Activated CD4-positive, alpha-beta T cell treated with anti-CD3 and anti-CD28 coated beads, Interleukin-2, Interleukin-4, amounts not matched to agents 100 ng/mL and 50 ng/mL, durations not matched to agents 16 hours and 8 hours (primary cell): ENCODE measurements at regions not wholly inside any gene's neighbourhood (a gene's known extent, or its start where the extent isn't known, plus 50 kb on each side); places are given as distances from the start of the nearest gene placed in this dataset.
"Not testable (repeated sequence)": the region's sequence is repeated elsewhere in the genome, so short reads cannot be mapped to it uniquely, and the experiment has no call there.

Source experiments
- DNase-seq: peaks from one replicate; pipeline ENCODE4 v3.0.0-alpha.2; 2020; ENCODE audit warnings: low spot score

DNA sequence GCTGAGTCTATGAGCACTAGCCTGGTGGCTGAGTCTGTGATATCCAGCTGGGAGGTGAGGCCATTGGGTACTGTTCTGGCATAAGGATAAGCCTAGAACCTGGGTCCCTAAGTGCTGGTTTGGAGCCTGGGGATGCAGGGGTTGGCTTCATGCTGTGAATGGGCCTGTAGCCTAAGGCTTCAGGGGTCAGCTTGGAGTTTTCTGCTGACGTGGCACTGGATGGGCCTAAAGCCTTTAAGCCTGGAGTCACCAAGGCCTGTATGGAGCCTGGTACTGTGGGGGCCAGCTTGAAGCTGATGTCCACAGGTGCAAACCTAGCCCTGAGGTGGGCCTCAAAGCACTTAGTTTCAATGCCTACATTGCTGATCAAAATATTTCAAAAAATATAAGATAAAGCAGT is 979.6 kb upstream of the POU3F4 start:
- no peak for DNase-seq

DNA sequence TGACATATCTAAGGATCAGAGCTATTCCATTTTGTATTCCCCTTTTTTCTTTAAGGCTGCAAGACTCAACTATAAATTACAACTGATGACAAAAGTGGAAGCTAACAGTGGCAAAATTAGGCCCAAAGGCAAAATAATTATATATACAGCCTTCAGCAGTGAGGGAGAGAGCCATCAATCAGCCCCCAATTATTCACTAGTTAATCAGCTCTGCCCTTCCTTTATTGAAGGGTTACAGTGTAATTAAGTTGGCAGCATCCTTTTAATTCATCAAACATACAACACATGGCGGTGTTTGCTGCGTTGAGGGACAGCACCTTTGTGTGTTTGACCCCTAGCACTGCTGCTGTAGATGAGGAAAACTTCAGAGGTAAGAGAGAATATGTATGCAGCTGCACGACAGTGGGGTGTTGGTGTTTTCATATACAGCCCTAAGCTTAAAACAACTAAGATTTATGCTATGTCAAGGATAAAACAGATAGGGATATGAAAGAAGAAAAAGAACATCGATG is 973.9 kb upstream of the POU3F4 start:
- DNase-seq = no peak

DNA sequence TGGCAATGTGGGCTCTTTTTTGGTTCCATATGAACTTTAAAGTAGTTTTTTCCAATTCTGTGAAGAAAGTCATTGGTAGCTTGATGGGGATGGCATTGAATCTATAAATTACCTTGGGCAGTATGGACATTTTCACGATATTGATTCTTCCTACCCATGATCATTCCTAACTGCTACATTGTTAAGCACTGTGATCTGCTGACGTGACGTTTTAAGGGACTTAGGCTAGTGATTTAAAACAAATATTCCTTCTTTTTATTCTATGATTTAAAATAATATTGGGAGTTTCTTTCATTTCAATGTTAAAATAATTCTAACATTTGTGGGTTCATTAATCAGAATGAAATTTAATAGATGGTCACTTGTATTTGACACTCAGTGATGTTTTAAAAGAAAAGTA is 970.9 kb upstream of the POU3F4 start:
- not testable (repeated sequence) for DNase-seq

DNA sequence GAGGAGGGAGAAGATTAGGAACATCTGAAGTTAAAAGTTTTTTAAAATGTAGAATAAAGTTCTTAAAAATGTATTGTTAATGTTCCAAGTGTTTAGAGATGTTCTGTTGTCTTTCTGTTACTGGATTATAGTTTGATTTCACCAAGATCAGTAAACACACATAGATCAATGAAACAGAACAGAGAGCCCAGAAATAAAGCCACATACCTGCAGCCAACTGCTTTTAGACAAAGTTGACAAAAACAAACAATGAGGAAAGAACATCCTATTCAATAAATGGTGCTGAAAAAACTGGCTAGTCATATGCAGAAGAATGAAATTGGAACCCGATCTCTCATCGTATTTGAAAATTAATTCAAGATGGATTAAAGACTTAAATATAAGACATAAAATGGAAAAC is 966.3 kb upstream of the POU3F4 start:
- DNase-seq = no peak

DNA sequence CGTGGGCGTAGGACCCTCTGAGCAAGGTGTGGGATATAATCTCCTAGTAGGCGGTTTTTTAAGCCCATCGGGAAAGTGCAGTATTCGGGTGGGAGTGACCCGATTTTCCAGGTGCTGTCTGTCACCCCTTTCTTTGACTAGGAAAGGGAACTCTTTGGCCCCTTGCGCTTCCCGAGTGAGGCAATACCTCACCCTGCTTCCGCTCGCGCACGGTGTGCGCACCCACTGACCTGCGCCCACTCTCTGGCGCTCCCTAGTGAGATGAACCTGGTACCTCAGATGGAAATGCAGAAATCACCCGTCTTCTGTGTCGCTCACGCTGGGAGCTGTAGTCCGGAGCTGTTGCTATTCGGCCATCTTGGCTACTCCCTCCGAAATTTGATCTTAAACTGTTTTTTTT is 955.9 kb upstream of the POU3F4 start:
- DNase-seq = not testable (repeated sequence)

DNA sequence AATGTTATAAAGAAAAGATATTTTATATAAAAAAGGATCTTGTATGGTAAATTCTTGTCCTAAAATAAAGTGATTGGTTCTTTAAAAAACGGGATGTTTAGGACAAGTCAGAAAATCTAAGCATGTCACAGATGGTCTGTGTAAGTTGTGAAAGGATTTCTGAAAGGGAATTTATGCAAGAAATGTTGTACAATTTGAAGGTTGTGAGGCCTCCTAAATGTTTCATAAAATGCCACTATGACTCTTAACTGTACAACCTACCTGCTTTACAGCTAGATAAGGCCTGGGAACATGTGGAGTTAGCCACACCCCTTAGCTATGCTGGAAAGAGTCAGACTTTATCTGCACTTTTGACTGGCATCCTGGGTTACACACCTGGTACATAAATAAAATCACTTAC is 951.5 kb upstream of the POU3F4 start:
- DNase-seq = no peak

DNA sequence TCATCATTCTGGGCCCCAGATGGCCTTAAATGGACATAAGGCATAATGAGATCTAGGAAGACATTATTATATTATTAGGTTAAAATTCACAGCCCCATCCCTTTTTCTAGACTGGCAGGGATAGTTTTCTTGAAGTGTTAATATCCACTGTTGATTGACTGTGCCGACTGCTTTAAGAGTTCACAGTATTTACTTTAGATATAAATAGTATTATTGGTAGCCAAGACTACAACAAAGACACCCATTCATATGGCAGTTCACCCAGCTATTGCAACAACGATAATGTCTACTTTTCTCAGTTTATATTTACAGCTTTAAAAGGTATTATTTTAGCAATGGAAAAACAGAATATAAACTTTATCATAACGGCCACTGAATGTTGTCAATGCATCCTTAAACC is 922.2 kb upstream of the POU3F4 start:
- no peak for DNase-seq

DNA sequence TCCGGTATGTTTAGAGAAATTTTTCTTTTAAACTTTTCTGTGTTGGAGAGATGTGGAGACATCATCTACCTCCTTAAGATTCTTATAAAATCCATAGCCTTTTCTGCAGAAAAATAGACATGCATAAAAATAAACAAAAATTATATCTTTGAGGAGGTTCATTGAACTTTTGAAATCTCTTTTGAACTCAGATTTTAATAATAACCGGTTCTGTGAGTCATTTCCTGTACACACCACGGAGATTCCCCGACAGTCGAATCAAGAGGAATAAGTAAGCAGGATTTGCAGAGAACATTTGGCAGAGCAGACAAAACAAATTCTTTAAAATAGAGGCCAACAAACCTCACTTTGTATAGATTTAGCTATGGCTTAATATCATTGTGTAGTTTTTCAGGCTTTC is 918.7 kb upstream of the POU3F4 start:
- DNase-seq = no peak

DNA sequence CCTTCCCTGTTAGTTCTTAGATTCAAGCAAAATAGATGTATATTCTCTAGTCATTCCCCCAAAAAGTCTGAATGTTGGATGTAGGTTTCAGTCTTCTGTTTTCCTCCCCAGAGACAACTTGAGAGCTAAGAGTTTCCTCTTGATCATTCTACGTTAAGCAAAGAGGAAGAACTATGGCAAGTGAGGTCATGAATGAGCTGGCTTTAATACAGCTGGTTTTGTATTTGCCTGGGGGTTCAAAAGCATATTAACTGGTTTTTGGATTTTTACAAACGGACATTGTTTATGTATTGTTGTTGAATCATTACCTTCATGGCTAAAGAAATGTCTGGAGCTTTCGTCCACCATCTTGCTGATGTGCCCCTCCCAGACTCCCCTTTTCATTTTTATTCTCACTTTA is 916.7 kb upstream of the POU3F4 start:
- no peak for DNase-seq

DNA sequence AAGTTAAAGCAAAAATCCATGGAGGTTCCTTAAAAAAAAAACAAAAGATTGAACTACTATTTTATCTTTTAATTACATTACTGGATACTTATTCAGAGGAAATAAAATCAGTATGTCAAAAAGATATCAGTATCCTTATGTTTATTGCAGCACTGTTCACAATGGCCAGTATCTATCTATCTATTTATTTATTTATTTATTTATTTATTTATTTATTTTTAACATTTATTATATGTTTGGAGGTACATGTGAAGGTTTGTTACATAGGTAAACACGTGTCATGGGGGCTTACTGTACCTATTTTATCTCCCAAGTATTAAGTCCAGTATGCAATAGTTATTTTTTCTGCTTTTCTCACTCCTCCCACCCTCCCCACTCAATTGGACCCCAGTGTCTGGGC is 881.1 kb upstream of the POU3F4 start:
- no peak for DNase-seq

DNA sequence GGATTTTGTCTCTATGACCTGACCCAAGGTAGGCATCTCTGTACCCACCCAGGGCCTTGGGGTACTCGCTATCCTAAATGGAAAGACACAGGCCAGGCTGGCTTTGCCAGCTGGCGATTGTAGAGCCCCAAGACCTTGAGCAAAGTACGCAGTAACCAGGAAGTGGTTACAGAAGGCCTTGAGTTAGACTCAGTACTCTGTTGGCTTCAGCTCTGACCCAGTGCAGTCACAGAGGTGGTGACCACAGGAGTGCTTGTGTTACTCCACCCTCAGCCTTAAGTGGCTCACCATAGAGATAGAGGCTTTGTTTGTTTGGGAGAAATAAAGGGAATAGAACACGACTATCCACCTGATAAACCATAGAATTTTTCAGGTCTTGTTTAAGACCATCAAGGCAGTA is 880.5 kb upstream of the POU3F4 start:
- no peak for DNase-seq

DNA sequence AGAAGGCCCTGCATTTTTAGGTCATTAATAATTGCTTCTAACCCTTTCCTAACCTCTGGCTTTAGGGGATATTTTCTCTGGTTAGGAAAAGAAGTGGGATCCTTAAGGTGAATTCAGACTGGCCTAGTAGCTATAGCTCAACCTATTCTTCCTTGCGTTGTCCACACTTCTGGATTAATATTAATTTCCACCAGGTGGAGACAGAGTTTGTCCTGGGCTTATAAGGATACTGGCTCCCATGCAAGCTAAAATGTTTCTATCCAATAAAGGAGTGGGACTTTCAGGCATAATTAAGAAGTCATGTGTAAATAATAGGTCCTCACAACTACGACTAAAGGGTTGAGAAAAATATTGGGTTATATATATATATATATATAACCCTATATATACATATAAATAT is 860.0 kb upstream of the POU3F4 start:
- no peak for DNase-seq

DNA sequence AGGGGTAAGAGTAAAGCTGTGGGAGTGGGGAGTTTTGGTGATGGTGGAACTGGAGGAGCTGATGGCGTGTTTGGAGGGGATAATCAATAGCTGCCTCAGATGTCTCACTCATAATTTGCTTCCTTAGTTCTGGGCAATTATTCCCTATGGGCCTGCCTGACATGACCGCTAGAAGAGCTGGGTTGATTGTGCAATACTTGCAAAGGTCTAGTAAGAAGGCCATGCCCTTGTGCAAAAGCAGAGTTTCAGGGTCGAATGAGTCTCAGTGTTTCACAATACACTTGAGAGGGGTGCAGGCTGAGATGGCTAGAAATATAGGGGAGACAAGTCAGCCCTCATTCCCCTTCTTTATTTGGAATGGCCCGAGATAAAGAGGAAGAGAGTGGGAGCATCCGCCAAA is 858.4 kb upstream of the POU3F4 start:
- DNase-seq = no peak

DNA sequence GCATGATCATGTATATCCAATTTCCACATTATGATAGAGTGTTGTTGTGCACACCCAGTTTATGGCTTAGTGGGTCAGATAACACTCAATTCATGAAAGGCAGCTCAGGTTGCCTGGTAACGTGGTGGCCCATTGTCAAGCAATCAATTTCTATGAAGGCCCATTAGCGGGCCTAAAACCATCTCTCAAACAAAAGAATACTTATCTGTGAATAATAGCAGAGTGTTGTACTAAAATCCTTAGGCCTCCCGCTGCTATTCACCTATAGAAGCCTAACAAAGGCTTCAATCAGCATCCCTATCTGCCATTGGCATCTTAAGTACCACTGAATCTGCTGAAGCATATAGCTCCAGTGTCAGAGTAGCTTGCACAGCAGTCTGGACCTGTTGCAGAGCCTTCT is 849.6 kb upstream of the POU3F4 start:
- no peak for DNase-seq

DNA sequence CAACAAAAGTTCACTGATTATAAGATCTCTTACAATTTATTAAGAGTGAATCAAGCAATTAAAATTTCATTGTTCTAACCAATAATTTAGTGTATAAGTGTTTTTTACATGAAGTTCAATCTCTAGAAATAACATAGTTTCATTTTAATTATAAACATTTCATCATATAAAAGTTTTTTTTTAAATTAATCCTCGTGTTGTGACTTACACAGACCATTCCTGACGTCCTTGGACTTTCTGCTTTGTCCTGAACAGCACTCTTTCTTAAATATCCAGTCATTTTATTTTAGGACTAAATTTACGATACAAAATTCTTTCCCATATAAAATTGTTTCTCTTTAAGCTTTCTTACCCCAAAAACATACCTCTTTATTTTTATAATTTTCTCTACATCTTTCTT is 841.7 kb upstream of the POU3F4 start:
- DNase-seq = no peak

DNA sequence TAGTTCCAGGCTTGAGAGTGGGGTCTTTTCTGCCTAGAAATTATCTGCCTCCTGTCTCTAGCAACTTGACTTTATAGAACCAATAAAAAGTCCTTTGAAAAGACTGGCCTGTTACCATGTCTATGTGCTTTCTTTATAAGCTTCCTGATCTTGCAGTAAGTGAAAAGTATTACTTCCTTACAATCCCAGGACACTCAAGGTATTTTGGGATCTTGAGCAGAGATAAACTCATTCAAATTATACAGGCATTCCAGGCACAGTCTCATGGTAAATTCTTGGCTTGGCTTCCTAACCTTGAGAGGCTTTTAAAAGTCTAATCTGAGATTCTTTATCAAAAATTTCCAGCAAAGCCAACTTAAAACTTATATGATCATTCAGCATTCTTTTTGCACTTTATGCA is 833.0 kb upstream of the POU3F4 start:
- DNase-seq = no peak

DNA sequence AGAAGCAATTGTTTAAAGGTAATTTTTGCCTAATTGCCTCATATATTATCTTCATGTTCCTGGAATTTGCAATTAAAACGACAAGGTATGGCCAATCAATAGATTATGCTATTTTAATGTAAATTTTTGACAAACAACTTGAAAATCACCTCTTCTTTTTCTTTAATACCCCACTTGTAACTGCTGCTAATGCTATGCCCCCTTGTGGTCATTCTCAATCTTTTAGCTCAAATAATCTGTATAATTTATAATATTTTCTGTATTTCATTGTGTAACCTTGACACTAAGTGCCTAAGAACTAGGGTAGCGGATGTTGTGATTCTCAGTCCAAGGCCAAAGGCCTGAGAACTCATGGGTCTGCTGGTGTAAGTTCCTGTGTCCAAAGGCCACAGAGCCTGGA is 831.7 kb upstream of the POU3F4 start:
- DNase-seq = peak; percentile 0

DNA sequence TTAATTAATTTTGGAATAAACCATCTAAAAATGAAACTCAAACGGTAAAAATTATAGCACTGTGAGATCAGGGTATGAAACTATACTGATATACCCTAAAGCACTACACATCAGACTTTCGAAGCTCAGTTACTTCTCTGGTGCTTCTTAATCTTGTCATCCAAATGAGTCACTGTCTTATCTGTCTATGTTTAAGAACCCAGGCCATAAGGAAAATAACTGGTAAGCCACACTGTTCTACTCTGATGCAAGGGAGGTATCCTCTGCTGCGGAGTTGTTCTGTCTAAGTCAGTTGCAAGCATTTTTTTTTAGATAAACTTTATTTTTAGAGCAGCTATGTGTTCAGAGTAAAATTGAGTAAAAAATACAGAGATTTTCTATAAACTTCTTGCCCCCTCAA is 830.8 kb upstream of the POU3F4 start:
- DNase-seq = no peak

DNA sequence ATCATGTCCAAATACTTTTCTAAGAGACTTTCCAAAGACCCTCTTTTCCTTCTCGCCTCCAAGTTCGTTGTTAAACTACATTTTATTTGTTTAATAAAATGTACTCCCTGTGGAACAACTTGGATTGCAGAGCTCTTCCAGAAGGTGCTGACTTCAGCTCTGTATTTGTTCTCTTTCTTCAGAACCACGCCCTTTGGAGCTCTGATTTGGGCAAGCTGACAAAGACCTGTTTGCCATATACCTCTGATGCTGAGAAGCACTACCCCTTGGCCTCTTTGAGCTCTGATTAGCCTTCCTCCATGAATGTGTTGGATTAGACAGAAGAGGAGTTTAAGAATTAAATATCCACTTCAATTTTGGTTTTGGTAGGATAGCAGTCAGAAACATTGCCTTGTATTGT is 815.1 kb upstream of the POU3F4 start:
- DNase-seq = no peak

DNA sequence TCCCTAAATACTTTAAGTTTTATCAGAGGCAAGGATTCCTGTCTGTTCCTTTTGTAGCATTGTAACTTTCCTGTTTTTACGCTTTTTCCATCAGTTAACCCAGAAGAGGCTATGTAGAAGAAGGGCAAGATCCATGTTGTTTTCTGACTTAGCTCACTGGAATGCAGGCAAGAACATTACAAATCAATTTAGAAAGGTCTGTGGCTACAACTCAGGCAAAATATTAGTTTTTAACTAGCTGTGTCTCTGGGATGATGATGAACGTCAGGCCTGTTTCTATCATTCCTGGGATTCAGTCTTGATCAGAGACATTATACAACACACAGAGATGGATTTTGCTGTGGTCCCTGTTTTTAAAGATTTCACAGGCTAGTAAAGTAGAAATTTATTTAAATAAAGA is 813.0 kb upstream of the POU3F4 start:
- no peak for DNase-seq

DNA sequence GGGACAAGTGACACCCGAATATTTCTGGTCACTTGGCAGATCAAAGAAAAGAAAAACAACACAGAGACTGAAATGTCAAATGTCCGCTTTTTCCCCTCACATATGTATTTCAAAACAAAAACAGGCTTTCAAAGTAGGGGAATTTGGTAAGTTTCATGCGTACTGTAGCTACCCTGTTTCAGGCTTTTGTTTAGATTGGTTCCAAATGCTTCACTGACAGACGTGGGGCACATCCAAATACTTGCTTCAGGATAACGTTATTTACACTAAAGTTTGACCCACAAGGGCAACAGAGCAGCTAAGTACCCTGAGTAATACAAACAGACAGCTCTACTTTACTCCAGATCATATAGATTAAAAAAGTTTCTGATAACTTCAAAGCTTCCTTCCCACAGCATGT is 804.5 kb upstream of the POU3F4 start:
- no peak for DNase-seq

DNA sequence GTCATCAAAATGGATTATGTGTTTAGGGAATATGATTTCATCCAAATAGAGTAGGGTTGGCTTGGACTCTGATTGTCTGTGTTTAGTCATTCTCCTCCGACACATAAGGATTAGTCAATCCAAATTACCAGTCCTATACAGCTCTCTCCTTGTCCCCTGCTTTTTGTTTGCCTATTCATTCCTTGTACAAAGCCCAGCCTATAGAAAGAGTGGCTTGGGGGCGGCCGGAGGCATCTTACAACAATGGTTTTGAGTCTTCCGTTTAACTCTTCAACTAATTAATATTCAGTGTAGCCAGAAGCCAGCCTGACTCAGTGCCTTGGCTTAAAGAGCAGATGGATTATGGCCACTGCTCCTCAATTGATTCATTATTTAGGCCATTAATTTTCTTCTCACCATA is 796.6 kb upstream of the POU3F4 start:
- no peak for DNase-seq

DNA sequence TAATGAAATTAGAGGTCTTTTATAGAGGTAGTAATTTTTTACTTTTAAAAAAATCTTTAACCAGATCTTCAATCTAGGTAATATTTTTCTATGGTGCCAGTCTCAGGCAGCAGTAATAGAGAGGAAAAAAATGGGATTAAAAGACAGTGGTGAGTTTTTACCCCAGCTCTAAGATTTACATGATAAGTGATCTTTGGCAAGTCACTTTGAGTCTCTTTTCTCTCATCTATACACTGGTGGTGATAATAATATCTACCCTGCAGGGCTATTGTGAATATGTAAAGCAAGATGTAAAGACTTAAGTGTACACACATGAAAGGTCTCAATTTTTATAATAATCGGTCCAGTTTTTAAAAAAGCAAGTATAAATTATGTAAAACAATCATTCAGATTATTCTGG is 786.2 kb upstream of the POU3F4 start:
- no peak for DNase-seq

DNA sequence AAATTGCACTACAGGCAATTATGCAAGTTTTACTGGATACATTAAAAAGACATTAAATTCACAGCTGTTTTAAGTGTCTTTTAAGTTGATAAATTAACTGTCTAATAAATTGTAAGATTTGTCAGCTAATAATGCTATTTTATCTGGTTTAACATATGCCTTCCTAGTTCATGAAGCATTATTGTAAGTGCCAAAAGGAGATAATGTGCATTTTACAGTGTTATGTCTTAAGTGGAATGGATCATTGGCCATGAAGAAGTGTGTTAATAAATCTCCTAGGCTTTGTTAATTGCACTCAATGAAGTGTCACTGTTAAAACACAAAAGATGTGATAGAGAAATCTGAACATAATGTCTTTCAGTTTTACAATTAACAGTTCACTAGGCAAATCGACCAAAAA is 784.3 kb upstream of the POU3F4 start:
- no peak for DNase-seq

DNA sequence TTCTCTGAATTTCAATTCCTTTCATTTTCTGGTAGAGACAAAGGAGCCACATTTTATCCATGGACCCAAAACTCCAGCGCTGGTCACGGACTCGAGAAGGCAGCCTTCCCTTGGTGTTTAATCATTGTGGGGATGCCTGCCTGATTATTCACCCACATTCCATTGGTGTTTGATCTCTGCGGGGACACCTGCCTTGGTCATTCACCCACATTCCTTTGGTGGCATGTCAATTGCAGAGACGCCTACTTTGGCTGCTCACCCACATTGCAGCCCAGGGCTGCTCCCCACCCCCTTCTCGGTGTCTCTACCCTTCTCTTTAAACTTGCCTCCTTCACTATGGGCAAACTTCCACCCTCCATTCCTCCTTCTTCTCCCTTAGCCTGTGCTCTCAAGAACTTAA is 780.7 kb upstream of the POU3F4 start:
- not testable (repeated sequence) for DNase-seq
